Neural crest cell (in vitro differentiated cells): ENCODE measurements at regions not wholly inside any gene's neighbourhood (a gene's known extent, or its start where the extent isn't known, plus 50 kb on each side); places are given as distances from the start of the nearest gene placed in this dataset.

Source experiments
- DNase-seq: peaks from one replicate; pipeline ENCODE4 v3.0.0; 2021; ENCODE audit warnings: low read depth, mixed read lengths, low spot score
- H3K27ac Mint-ChIP-seq: one replicate; pipeline ENCODE4 v1.8.0; 2021; ENCODE audit warnings: mild to moderate bottlenecking, mixed read lengths; ENCODE audit not compliant: unreplicated experiment
- H3K27me3 Mint-ChIP-seq: 2 replicates; pipeline ENCODE4 v1.8.0; 2021; ENCODE audit warnings: low read depth, mild to moderate bottlenecking, mixed read lengths
- H3K36me3 Mint-ChIP-seq: 2 replicates; pipeline ENCODE4 v1.8.0; 2021; ENCODE audit warnings: low read depth, mild to moderate bottlenecking, mixed read lengths
- H3K4me1 Mint-ChIP-seq: 2 replicates; pipeline ENCODE4 v1.8.0; 2021; ENCODE audit warnings: mixed read lengths
- H3K4me3 Mint-ChIP-seq: one replicate; pipeline ENCODE4 v1.8.0; 2021; ENCODE audit warnings: mild to moderate bottlenecking, mixed read lengths
- H3K9me3 Mint-ChIP-seq: 2 replicates; pipeline ENCODE4 v1.8.0; 2021; ENCODE audit warnings: mixed read lengths
- CTCF ChIP-seq: fragments of 200-600 bp; sonication (generic); conservative IDR thresholded peaks from 2 replicates; pipeline ENCODE4 v1.5.0; 2021; ENCODE audit warnings: antibody characterized with exemption, mild to moderate bottlenecking

GRCh38 chr18:55109818-55110414 lies 150.7 kb upstream of the CCDC68 start:
- H3K9me3 Mint-ChIP-seq, result peaks cover 11% of the 10 kb centered on the region
- DNase-seq, result no peak
- H3K36me3 Mint-ChIP-seq, result no peaks in the 10 kb centered on the region
- no peak overlapping the region for H3K27ac Mint-ChIP-seq
- TF ChIP-seq CTCF, result no peak
- H3K27me3 Mint-ChIP-seq, result no peaks in the 10 kb centered on the region
- H3K4me1 Mint-ChIP-seq, result no peaks in the 10 kb centered on the region
- no peak overlapping the region for H3K4me3 Mint-ChIP-seq

- Mint-ChIP-seq H3K9me3 (peaks cover 13% of the 10 kb centered on the region), H3K27ac (no peak overlapping the region), H3K4me3 (no peak overlapping the region), H3K27me3 (no peaks in the 10 kb centered on the region), H3K4me1 (no peaks in the 10 kb centered on the region), H3K36me3 (no peaks in the 10 kb centered on the region)
- TF ChIP-seq CTCF, result no peak
- no peak for DNase-seq
Measured at GRCh38 chr18:55106906-55107305, 147.6 kb upstream of the CCDC68 start.

GRCh38 chr18:55106466-55106865 lies 147.2 kb upstream of the CCDC68 start:
- Mint-ChIP-seq H3K4me1 (no peaks in the 10 kb centered on the region), H3K27me3 (no peaks in the 10 kb centered on the region), H3K4me3 (no peak overlapping the region), H3K9me3 (peaks cover 13% of the 10 kb centered on the region), H3K27ac (no peak overlapping the region), H3K36me3 (no peaks in the 10 kb centered on the region)
- no peak for TF ChIP-seq CTCF
- no peak for DNase-seq

- no peaks in the 10 kb centered on the region for H3K4me1 Mint-ChIP-seq
- H3K27ac Mint-ChIP-seq, result no peak overlapping the region
- H3K9me3 Mint-ChIP-seq, result peaks cover 13% of the 10 kb centered on the region
- DNase-seq, result no peak
- no peaks in the 10 kb centered on the region for H3K27me3 Mint-ChIP-seq
- no peaks in the 10 kb centered on the region for H3K36me3 Mint-ChIP-seq
- no peak overlapping the region for H3K4me3 Mint-ChIP-seq
- no peak for TF ChIP-seq CTCF
Measured at GRCh38 chr18:55105873-55106272, 146.6 kb upstream of the CCDC68 start.

- no peak for DNase-seq
- H3K4me1 Mint-ChIP-seq, result peaks cover under 1% of the 10 kb centered on the region
- peaks cover 5% of the 10 kb centered on the region for H3K9me3 Mint-ChIP-seq
- H3K36me3 Mint-ChIP-seq, result no peaks in the 10 kb centered on the region
- TF ChIP-seq CTCF, result no peak
- no peaks in the 10 kb centered on the region for H3K27me3 Mint-ChIP-seq
- no peak overlapping the region for H3K27ac Mint-ChIP-seq
- H3K4me3 Mint-ChIP-seq, result no peak overlapping the region
Measured at GRCh38 chr18:55102958-55103456, 143.7 kb upstream of the CCDC68 start.
